ENCODE measurements at regions not wholly inside any gene's neighbourhood (a gene's known extent, or its start where the extent isn't known, plus 50 kb on each side); places are given as distances from the start of the nearest gene placed in this dataset.

DNA sequence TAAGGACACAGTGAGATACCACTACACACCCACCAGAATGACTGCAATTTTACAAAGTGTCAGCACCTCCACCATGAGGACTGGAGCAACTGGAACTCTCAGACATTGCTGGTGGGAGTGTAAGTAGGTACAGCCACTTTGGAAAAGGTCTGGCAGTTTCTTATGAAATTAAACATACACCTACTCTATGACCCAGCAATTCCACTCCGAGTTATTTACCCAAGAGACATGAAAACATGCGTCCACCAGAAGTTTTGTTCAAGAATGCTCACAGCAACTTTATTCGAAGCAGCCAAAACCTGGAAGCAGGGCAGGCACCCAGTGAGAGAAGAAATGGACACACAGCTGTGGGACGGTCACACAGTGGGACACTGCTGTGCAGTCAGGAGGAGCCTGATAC, 384.0 kb downstream of the SOX9 start:
- DNase-seq (ENCODE audit: low spot score) = no peak
- Histone ChIP-seq H3K4me1 (ENCODE audit: insufficient read depth, low read length, poor library complexity, severe bottlenecking) (peaks cover 2% of the 10 kb centered on the region), H3K27me3 (replicated peaks; ENCODE audit: insufficient read depth, low read depth, low read length, poor library complexity) (no peaks in the 10 kb centered on the region), H3K27ac (ENCODE audit: low read depth, low read length, poor library complexity, severe bottlenecking) (no peak overlapping the region), H3K36me3 (ENCODE audit: insufficient read depth, low read length, poor library complexity, severe bottlenecking) (no peaks in the 10 kb centered on the region), H3K9me3 (ENCODE audit: low read depth, low read length, poor library complexity, severe bottlenecking) (no peaks in the 10 kb centered on the region), H3K4me3 (ENCODE audit: low read depth, low read length, poor library complexity, severe bottlenecking) (no peak overlapping the region)
- intact Hi-C loops (cut with micrococcal nuclease; ENCODE audit: unreplicated experiment) = no loop called here
- ChIA-PET POLR2A (ENCODE audit: low non-redundant PET) (no interaction called here), CTCF (interaction anchor here (0.6 kb wide), 1 partner anchor 301 kb away, joined by 9 read pairs; no protein-coding TSS in a partner anchor)
- TF ChIP-seq, protein P1, sequence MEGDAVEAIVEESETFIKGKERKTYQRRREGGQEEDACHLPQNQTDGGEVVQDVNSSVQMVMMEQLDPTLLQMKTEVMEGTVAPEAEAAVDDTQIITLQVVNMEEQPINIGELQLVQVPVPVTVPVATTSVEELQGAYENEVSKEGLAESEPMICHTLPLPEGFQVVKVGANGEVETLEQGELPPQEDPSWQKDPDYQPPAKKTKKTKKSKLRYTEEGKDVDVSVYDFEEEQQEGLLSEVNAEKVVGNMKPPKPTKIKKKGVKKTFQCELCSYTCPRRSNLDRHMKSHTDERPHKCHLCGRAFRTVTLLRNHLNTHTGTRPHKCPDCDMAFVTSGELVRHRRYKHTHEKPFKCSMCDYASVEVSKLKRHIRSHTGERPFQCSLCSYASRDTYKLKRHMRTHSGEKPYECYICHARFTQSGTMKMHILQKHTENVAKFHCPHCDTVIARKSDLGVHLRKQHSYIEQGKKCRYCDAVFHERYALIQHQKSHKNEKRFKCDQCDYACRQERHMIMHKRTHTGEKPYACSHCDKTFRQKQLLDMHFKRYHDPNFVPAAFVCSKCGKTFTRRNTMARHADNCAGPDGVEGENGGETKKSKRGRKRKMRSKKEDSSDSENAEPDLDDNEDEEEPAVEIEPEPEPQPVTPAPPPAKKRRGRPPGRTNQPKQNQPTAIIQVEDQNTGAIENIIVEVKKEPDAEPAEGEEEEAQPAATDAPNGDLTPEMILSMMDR (conservative IDR thresholded peaks at IDR 0.05; ENCODE audit: low read depth, low read length) = no peak
- TF ChIP-seq EZH2 (IDR thresholded peaks at IDR 0.05; ENCODE audit: borderline replicate concordance, low read depth, low read length, poor library complexity, severe bottlenecking) = no peak
- no TSS peak for BruUV-seq (replicated peaks)

DNA sequence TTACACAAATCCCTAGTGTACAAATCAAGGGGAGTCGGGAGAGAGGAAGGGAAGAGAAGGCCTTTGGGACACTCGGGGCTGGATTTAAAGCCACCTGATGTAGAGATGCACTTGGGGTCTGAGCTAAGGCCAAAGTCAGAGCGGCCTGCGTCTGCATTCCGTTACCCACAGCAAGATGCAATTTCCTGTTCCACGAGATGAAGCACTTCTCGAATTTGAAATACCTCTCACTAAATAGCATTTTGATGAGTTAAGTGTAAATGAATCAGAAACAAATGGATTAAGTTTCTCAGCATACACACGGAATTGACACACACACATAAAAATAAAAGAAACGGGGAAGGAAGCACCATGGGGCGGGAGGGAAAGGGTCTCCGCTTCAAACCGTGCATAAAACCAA, 386.0 kb downstream of the SOX9 start:
- DNase-seq (ENCODE audit: low spot score) = peak; percentile 44
- no peak for TF ChIP-seq EZH2 (IDR thresholded peaks at IDR 0.05; ENCODE audit: borderline replicate concordance, low read depth, low read length, poor library complexity, severe bottlenecking)
- TF ChIP-seq, protein P1 (conservative IDR thresholded peaks at IDR 0.05; ENCODE audit: low read depth, low read length) = no peak
- no TSS peak for BruUV-seq (replicated peaks)
- Histone ChIP-seq H3K36me3 (ENCODE audit: insufficient read depth, low read length, poor library complexity, severe bottlenecking) (no peaks in the 10 kb centered on the region), H3K4me1 (ENCODE audit: insufficient read depth, low read length, poor library complexity, severe bottlenecking) (peaks cover 10% of the 10 kb centered on the region), H3K27ac (ENCODE audit: low read depth, low read length, poor library complexity, severe bottlenecking) (no peak overlapping the region), H3K27me3 (replicated peaks; ENCODE audit: insufficient read depth, low read depth, low read length, poor library complexity) (no peaks in the 10 kb centered on the region), H3K9me3 (ENCODE audit: low read depth, low read length, poor library complexity, severe bottlenecking) (no peaks in the 10 kb centered on the region), H3K4me3 (ENCODE audit: low read depth, low read length, poor library complexity, severe bottlenecking) (no peak overlapping the region)
- intact Hi-C loops (cut with micrococcal nuclease; ENCODE audit: unreplicated experiment) = no loop called here
- ChIA-PET POLR2A (ENCODE audit: low non-redundant PET) (no interaction called here), CTCF (no interaction called here)

DNA sequence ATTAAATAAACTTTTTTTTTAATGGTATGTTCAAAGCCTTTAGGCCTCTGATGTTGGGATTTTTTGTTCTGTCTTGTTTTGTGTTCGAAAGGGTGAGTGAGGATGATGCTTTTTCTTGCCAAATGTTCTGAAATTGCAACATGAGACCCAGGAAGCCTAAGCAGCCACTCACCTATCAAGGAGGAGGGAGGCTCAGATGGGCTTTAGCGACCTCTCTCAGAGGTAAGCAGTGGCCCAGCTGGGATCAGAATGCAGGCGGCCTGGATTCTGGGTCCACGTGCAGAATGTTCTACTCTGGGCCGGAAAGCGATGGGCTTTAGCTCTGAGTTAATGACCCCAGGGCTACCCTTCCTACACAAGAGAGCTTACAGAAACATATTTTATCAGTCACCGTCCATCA, 386.6 kb downstream of the SOX9 start:
- no peak for DNase-seq (ENCODE audit: low spot score)
- H3K4me1 ChIP-seq (ENCODE audit: insufficient read depth, low read length, poor library complexity, severe bottlenecking) = peaks cover 10% of the 10 kb centered on the region
- no TSS peak for BruUV-seq (replicated peaks)
- intact Hi-C loops (cut with micrococcal nuclease; ENCODE audit: unreplicated experiment) = no loop called here
- ChIA-PET CTCF (no interaction called here), POLR2A (ENCODE audit: low non-redundant PET) (no interaction called here)
- no peak overlapping the region for H3K4me3 ChIP-seq (ENCODE audit: low read depth, low read length, poor library complexity, severe bottlenecking)
- no peaks in the 10 kb centered on the region for H3K27me3 ChIP-seq (replicated peaks; ENCODE audit: insufficient read depth, low read depth, low read length, poor library complexity)
- TF ChIP-seq EZH2 (IDR thresholded peaks at IDR 0.05; ENCODE audit: borderline replicate concordance, low read depth, low read length, poor library complexity, severe bottlenecking) = no peak
- TF ChIP-seq, protein P1 (conservative IDR thresholded peaks at IDR 0.05; ENCODE audit: low read depth, low read length) = no peak
- H3K9me3 ChIP-seq (ENCODE audit: low read depth, low read length, poor library complexity, severe bottlenecking) = no peaks in the 10 kb centered on the region
- no peaks in the 10 kb centered on the region for H3K36me3 ChIP-seq (ENCODE audit: insufficient read depth, low read length, poor library complexity, severe bottlenecking)
- no peak overlapping the region for H3K27ac ChIP-seq (ENCODE audit: low read depth, low read length, poor library complexity, severe bottlenecking)

Data from A673 (cell line).